Naive thymus-derived CD4-positive, alpha-beta T cell (primary cell): ENCODE measurements at regions not wholly inside any gene's neighbourhood (a gene's known extent, or its start where the extent isn't known, plus 50 kb on each side); places are given as distances from the start of the nearest gene placed in this dataset.
"Not testable (repeated sequence)": the region's sequence is repeated elsewhere in the genome, so short reads cannot be mapped to it uniquely, and the experiment has no call there.

Experiments used
- ATAC-seq: fragments of 150-1000 bp; cut with Tn5 transposase; 2 replicates; pipeline ENCODE4 v1.10.0; 2021; ENCODE audit warnings: mild to moderate bottlenecking, moderate library complexity
- CTCF ChIA-PET: fragments of 350-600 bp; sonication (Branson Sonifier 250); formaldehyde crosslinking; loops from one replicate; lab custom pipeline; 2021; ENCODE audit warnings: antibody characterized with exemption; lab: Charles Lee
- POLR2A ChIA-PET: fragments of 350-600 bp; sonication (Branson Sonifier 250); formaldehyde crosslinking; loops from one replicate; lab custom pipeline; 2021; ENCODE audit warnings: antibody characterized with exemption, inconsistent platforms; lab: Charles Lee
- DNase-seq, 9 donors: peaks; one replicate each; pipeline versions ENCODE4 v3.0.0 to v3.0.0-alpha.2; 2020 to 2022; ENCODE audit warnings: mixed read lengths in 1 of 9
- H3K27ac ChIP-seq: one replicate; pipeline ENCODE4 v1.7.0; 2013; ENCODE audit warnings: mild to moderate bottlenecking, low read depth, low read length, moderate library complexity
- H3K27me3 ChIP-seq, 2 donors: one replicate each; pipeline ENCODE4 v1.7.0; 2013; ENCODE audit warnings: low read length in 2 of 2, mild to moderate bottlenecking in 2 of 2, moderate library complexity in 2 of 2; ENCODE audit not compliant: control insufficient read depth in 2 of 2, insufficient read depth in 2 of 2
- H3K36me3 ChIP-seq, 3 experiments: 1 replicate in 2 of 3; 2 replicates in 1 of 3; pipeline ENCODE4 v1.7.0; 2013; ENCODE audit warnings: low read length in 3 of 3, mild to moderate bottlenecking in 3 of 3, moderate library complexity in 1 of 3; ENCODE audit not compliant: insufficient read depth in 3 of 3, control insufficient read depth in 2 of 3
- H3K4me1 ChIP-seq, 2 donors: one replicate each; pipeline ENCODE4 v1.7.0; 2013; ENCODE audit warnings: low read length in 2 of 2, mild to moderate bottlenecking in 2 of 2, moderate library complexity in 1 of 2; ENCODE audit not compliant: control insufficient read depth in 2 of 2, insufficient read depth in 2 of 2
- H3K4me3 ChIP-seq: 2 replicates; pipeline ENCODE4 v1.7.0; 2013; ENCODE audit warnings: mild to moderate bottlenecking, low read length
- H3K9me3 ChIP-seq, 3 experiments: 1 replicate in 2 of 3; 2 replicates in 1 of 3; pipeline ENCODE4 v1.7.0; 2013; ENCODE audit warnings: low read length in 3 of 3; ENCODE audit not compliant: control insufficient read depth in 2 of 3
- H3K27ac Mint-ChIP-seq, 9 donors: one replicate each; pipeline ENCODE4 v1.8.0; 2020 to 2022; ENCODE audit warnings: mixed read lengths in 9 of 9, mild to moderate bottlenecking in 8 of 9, moderate library complexity in 5 of 9, inconsistent platforms in 2 of 9
- H3K27me3 Mint-ChIP-seq, 5 donors: one replicate each; pipeline ENCODE4 v1.8.0; 2021 to 2022; ENCODE audit warnings: mixed read lengths in 5 of 5, mild to moderate bottlenecking in 1 of 5
- H3K36me3 Mint-ChIP-seq, 5 donors: one replicate each; pipeline ENCODE4 v1.8.0; 2020 to 2022; ENCODE audit warnings: mixed read lengths in 5 of 5, mild to moderate bottlenecking in 3 of 5, inconsistent platforms in 1 of 5
- H3K4me1 Mint-ChIP-seq, 7 donors: one replicate each; pipeline ENCODE4 v1.8.0; 2020 to 2022; ENCODE audit warnings: mixed read lengths in 7 of 7, mild to moderate bottlenecking in 3 of 7, inconsistent platforms in 1 of 7
- H3K4me3 Mint-ChIP-seq, 10 donors: one replicate each; pipeline ENCODE4 v1.8.0; 2020 to 2022; ENCODE audit warnings: mild to moderate bottlenecking in 10 of 10, mixed read lengths in 10 of 10, moderate library complexity in 6 of 10, inconsistent platforms in 2 of 10
- H3K9me3 Mint-ChIP-seq, 11 donors: one replicate each; pipeline ENCODE4 v1.8.0; 2020 to 2022; ENCODE audit warnings: mixed read lengths in 11 of 11, mild to moderate bottlenecking in 4 of 11, inconsistent platforms in 1 of 11, moderate library complexity in 1 of 11
- intact Hi-C, 2 donors: fragments of 100-400 bp; cut with micrococcal nuclease; formaldehyde crosslinking; loops; one replicate each; pipeline ENCODE4 v1.15.1; 2023

- CTCF ChIA-PET: no interaction called here
- H3K4me1 ChIP-seq: no peaks in the 10 kb centered on the region
- POLR2A ChIA-PET: no interaction called here
Measured at GRCh38 chr6:50390416-50390815, 322.9 kb upstream of the TFAP2D start.

GRCh38 chr6:50394139-50394538 lies 319.2 kb upstream of the TFAP2D start:
- H3K4me3 Mint-ChIP-seq, H3K27me3 Mint-ChIP-seq, H3K27ac Mint-ChIP-seq, CTCF ChIA-PET, H3K9me3 ChIP-seq, H3K36me3 ChIP-seq, intact Hi-C loops, H3K36me3 Mint-ChIP-seq, POLR2A ChIA-PET, H3K27me3 ChIP-seq, ATAC-seq, H3K27ac ChIP-seq, H3K4me3 ChIP-seq, H3K4me1 ChIP-seq, H3K4me1 Mint-ChIP-seq, DNase-seq: not testable (repeated sequence)
- peaks cover 0 to 19% (median 3%) of the 10 kb centered on the region in 11 donors for H3K9me3 Mint-ChIP-seq

More at GRCh38 chr6:50390416-50390815, 322.9 kb upstream of the TFAP2D start:
- no peaks in the 10 kb centered on the region for H3K27me3 ChIP-seq
- H3K4me3 Mint-ChIP-seq: no peak overlapping the region
- H3K9me3 ChIP-seq: no peaks in the 10 kb centered on the region
- DNase-seq (no peak), ATAC-seq (no peak)
- no peaks in the 10 kb centered on the region for H3K36me3 ChIP-seq
- H3K4me3 ChIP-seq: no peak overlapping the region
- H3K36me3 Mint-ChIP-seq: no peaks in the 10 kb centered on the region
- intact Hi-C loops: no loop called here
- no peak overlapping the region for H3K27ac ChIP-seq
- H3K4me1 Mint-ChIP-seq: no peaks in the 10 kb centered on the region
- peaks cover 0 to 16% (median 3%) of the 10 kb centered on the region in 11 donors for H3K9me3 Mint-ChIP-seq
- H3K27me3 Mint-ChIP-seq: no peaks in the 10 kb centered on the region
- no peak overlapping the region for H3K27ac Mint-ChIP-seq

GRCh38 chr6:50404643-50405042 lies 308.7 kb upstream of the TFAP2D start:
- ATAC-seq (no peak), DNase-seq (no peak)
- H3K27ac ChIP-seq: no peak overlapping the region
- H3K27ac Mint-ChIP-seq: no peak overlapping the region
- no peaks in the 10 kb centered on the region for H3K36me3 ChIP-seq
- H3K4me3 ChIP-seq: no peak overlapping the region
- no peaks in the 10 kb centered on the region for H3K4me1 Mint-ChIP-seq
- H3K4me3 Mint-ChIP-seq: no peak overlapping the region
- H3K27me3 Mint-ChIP-seq: no peaks in the 10 kb centered on the region
- POLR2A ChIA-PET: no interaction called here
- intact Hi-C loops: no loop called here
- peaks cover 0 to 12% (median 0%) of the 10 kb centered on the region in 11 donors for H3K9me3 Mint-ChIP-seq
- H3K27me3 ChIP-seq: no peaks in the 10 kb centered on the region
- H3K9me3 ChIP-seq: no peaks in the 10 kb centered on the region
- no peaks in the 10 kb centered on the region for H3K4me1 ChIP-seq
- CTCF ChIA-PET: no interaction called here
- peaks cover 0 to 3% (median 0%) of the 10 kb centered on the region in 5 donors for H3K36me3 Mint-ChIP-seq

- ChIA-PET POLR2A (no interaction called here), CTCF (no interaction called here)
- Histone ChIP-seq H3K4me3 (no peak overlapping the region), H3K27ac (no peak overlapping the region), H3K9me3 (no peaks in the 10 kb centered on the region), H3K36me3 (no peaks in the 10 kb centered on the region), H3K27me3 (no peaks in the 10 kb centered on the region), H3K4me1 (no peaks in the 10 kb centered on the region)
- Mint-ChIP-seq H3K27me3 (no peaks in the 10 kb centered on the region), H3K4me1 (no peaks in the 10 kb centered on the region), H3K9me3 (peaks cover 0 to 20% (median 3%) of the 10 kb centered on the region in 11 donors), H3K4me3 (no peak overlapping the region), H3K27ac (no peak overlapping the region), H3K36me3 (peaks cover 0 to 7% (median 0%) of the 10 kb centered on the region in 5 donors)
- no peak for DNase-seq
- no peak for ATAC-seq
- intact Hi-C loops: no loop called here
Measured at GRCh38 chr6:50410579-50410978, 302.7 kb upstream of the TFAP2D start.

- intact Hi-C loops, POLR2A ChIA-PET, H3K36me3 ChIP-seq, H3K9me3 ChIP-seq, H3K36me3 Mint-ChIP-seq, H3K4me3 ChIP-seq, H3K4me1 ChIP-seq, H3K4me1 Mint-ChIP-seq, ATAC-seq, H3K4me3 Mint-ChIP-seq, H3K27ac Mint-ChIP-seq, DNase-seq, H3K27ac ChIP-seq, CTCF ChIA-PET, H3K27me3 Mint-ChIP-seq, H3K27me3 ChIP-seq: not testable (repeated sequence)
- H3K9me3 Mint-ChIP-seq: peaks cover 0 to 23% (median 4%) of the 10 kb centered on the region in 11 donors
Measured at GRCh38 chr6:50421041-50421440, 292.3 kb upstream of the TFAP2D start.

GRCh38 chr6:50427267-50427666 lies 286.1 kb upstream of the TFAP2D start:
- Histone ChIP-seq H3K4me3 (no peak overlapping the region), H3K27ac (no peak overlapping the region), H3K36me3 (no peaks in the 10 kb centered on the region), H3K9me3 (no peaks in the 10 kb centered on the region), H3K27me3 (no peaks in the 10 kb centered on the region), H3K4me1 (no peaks in the 10 kb centered on the region)
- Mint-ChIP-seq H3K4me3 (no peak overlapping the region), H3K9me3 (peaks cover 0 to 10% (median 0%) of the 10 kb centered on the region in 11 donors), H3K36me3 (no peaks in the 10 kb centered on the region), H3K4me1 (no peaks in the 10 kb centered on the region), H3K27me3 (no peaks in the 10 kb centered on the region), H3K27ac (no peak overlapping the region)
- DNase-seq: no peak
- CTCF ChIA-PET: no interaction called here
- POLR2A ChIA-PET: no interaction called here
- ATAC-seq: no peak
- intact Hi-C loops: no loop called here

GRCh38 chr6:50437901-50438300 lies 275.4 kb upstream of the TFAP2D start:
- Mint-ChIP-seq H3K27ac (no peak overlapping the region), H3K27me3 (no peaks in the 10 kb centered on the region), H3K4me3 (no peak overlapping the region), H3K4me1 (no peaks in the 10 kb centered on the region), H3K36me3 (no peaks in the 10 kb centered on the region), H3K9me3 (peaks cover 0 to 21% (median 8%) of the 10 kb centered on the region in 11 donors)
- H3K9me3 ChIP-seq: no peaks in the 10 kb centered on the region
- CTCF ChIA-PET: no interaction called here
- H3K4me1 ChIP-seq: no peaks in the 10 kb centered on the region
- H3K4me3 ChIP-seq: no peak overlapping the region
- H3K36me3 ChIP-seq: no peaks in the 10 kb centered on the region
- intact Hi-C loops: no loop called here
- ATAC-seq: no peak
- no peak for DNase-seq
- no peaks in the 10 kb centered on the region for H3K27me3 ChIP-seq
- H3K27ac ChIP-seq: no peak overlapping the region
- POLR2A ChIA-PET: no interaction called here
